ENCODE measurements at regions not wholly inside any gene's neighbourhood (a gene's known extent, or its start where the extent isn't known, plus 50 kb on each side); places are given as distances from the start of the nearest gene placed in this dataset.

DNA sequence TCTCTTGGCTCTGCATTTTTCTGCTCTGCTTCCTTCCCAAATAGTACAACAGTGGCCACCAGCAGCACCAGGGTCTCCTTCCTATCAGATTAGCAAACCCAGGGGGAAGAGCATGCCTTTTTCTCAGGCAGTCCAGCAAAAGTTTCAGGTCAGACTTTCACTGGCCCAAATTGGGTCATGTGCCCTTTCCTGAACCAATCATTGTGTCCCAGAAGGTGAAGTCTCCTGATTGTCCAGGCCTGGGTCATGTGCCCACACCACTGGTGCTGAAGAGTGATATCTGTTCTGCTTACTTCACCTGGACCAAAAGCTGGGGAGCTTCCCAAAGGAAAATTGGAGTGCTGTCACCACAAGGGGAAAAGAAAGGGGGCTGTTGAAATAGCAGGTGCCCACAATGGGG, 64.1 kb upstream of the ALX4 start:
- H3F3A ChIP-seq (ENCODE audit: control insufficient read depth, insufficient read depth): no peaks in the 10 kb centered on the region
- no peaks in the 10 kb centered on the region for H3K36me3 ChIP-seq (ENCODE audit: control insufficient read depth, low read length)
- H4K20me1 ChIP-seq (ENCODE audit: control insufficient read depth, insufficient read depth, low read depth, low read length): no peaks in the 10 kb centered on the region
- no peak overlapping the region for H3K4me2 ChIP-seq (ENCODE audit: low read length)
- H3K4me1 ChIP-seq (ENCODE audit: control insufficient read depth, low read length): no peaks in the 10 kb centered on the region
- H3K9me3 ChIP-seq (ENCODE audit: control insufficient read depth, insufficient read depth, low read length): no peaks in the 10 kb centered on the region
- H3K79me2 ChIP-seq (ENCODE audit: control insufficient read depth, low read length): no peaks in the 10 kb centered on the region
- H3K4me3 ChIP-seq (ENCODE audit: low read length): no peak overlapping the region
- no peak for TF ChIP-seq EZH2phosphoT487 (IDR thresholded peaks at IDR 0.05; ENCODE audit: borderline replicate concordance, low read length)
- TF ChIP-seq, protein P1, sequence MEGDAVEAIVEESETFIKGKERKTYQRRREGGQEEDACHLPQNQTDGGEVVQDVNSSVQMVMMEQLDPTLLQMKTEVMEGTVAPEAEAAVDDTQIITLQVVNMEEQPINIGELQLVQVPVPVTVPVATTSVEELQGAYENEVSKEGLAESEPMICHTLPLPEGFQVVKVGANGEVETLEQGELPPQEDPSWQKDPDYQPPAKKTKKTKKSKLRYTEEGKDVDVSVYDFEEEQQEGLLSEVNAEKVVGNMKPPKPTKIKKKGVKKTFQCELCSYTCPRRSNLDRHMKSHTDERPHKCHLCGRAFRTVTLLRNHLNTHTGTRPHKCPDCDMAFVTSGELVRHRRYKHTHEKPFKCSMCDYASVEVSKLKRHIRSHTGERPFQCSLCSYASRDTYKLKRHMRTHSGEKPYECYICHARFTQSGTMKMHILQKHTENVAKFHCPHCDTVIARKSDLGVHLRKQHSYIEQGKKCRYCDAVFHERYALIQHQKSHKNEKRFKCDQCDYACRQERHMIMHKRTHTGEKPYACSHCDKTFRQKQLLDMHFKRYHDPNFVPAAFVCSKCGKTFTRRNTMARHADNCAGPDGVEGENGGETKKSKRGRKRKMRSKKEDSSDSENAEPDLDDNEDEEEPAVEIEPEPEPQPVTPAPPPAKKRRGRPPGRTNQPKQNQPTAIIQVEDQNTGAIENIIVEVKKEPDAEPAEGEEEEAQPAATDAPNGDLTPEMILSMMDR (IDR thresholded peaks at IDR 0.05; ENCODE audit: low read depth, low read length, poor library complexity, severe bottlenecking): no peak
- no peak overlapping the region for H3K27ac ChIP-seq (ENCODE audit: low read depth, low read length)
- H3K27me3 ChIP-seq (ENCODE audit: control insufficient read depth, low read length): no peaks in the 10 kb centered on the region
- H3K9me2 ChIP-seq (replicated peaks; ENCODE audit: control insufficient read depth, low read length): no peaks in the 10 kb centered on the region

DNA sequence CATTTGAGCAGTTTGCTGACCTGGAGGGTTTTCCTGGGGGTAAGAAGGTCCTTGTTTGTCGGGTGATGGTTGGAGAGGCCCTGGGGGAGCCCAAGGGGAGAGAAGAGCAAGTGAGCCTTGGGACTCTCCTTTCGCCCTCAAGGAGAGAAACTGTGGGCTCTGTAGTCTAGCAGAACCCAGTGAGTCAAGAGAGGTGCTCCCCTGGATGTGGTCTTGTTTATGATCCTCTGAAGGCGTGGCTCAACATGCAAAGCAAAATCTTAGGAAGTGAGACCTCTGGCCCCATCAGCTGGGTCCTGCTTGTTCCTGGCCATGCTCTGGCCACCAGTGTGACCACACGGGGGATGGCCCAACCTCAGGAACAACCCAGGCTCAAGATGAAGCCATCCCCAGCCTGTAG, 66.5 kb upstream of the ALX4 start:
- Histone ChIP-seq H3K9me2 (replicated peaks; ENCODE audit: control insufficient read depth, low read length) (no peaks in the 10 kb centered on the region), H3K4me1 (ENCODE audit: control insufficient read depth, low read length) (no peaks in the 10 kb centered on the region), H3K9me3 (ENCODE audit: control insufficient read depth, insufficient read depth, low read length) (no peaks in the 10 kb centered on the region), H3F3A (ENCODE audit: control insufficient read depth, insufficient read depth) (no peaks in the 10 kb centered on the region), H3K27me3 (ENCODE audit: control insufficient read depth, low read length) (no peaks in the 10 kb centered on the region), H3K36me3 (ENCODE audit: control insufficient read depth, low read length) (no peaks in the 10 kb centered on the region), H4K20me1 (ENCODE audit: control insufficient read depth, insufficient read depth, low read depth, low read length) (no peaks in the 10 kb centered on the region), H3K4me3 (ENCODE audit: low read length) (no peak overlapping the region), H3K27ac (ENCODE audit: low read depth, low read length) (no peak overlapping the region), H3K4me2 (ENCODE audit: low read length) (no peak overlapping the region), H3K79me2 (ENCODE audit: control insufficient read depth, low read length) (no peaks in the 10 kb centered on the region)
- TF ChIP-seq, protein P1 (IDR thresholded peaks at IDR 0.05; ENCODE audit: low read depth, low read length, poor library complexity, severe bottlenecking): no peak

DNA sequence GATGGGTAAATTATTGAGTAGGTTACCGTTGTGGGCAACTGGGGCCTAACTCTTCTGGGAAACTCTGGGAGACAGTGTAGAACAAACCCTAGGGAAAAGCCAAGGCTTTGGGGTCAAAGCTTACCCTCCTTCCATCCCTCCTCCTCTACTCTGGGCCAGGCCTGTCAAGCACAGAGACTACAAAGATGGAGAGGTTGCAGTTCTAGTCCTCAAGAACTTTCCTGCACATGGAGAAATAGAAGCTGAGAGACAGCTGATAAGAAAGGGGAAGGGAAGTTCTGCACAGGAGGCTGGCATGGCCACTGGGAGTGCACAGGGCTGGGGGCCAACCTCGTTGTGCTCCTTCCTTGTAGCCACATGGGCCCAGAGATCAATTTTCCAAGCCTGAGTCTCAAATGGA, 67.2 kb upstream of the ALX4 start:
- H3K36me3 ChIP-seq (ENCODE audit: control insufficient read depth, low read length): no peaks in the 10 kb centered on the region

More for the DNA sequence above, 67.2 kb upstream of the ALX4 start:
- H3K27ac ChIP-seq (ENCODE audit: low read depth, low read length): no peak overlapping the region
- H3K79me2 ChIP-seq (ENCODE audit: control insufficient read depth, low read length): no peaks in the 10 kb centered on the region
- no peaks in the 10 kb centered on the region for H3F3A ChIP-seq (ENCODE audit: control insufficient read depth, insufficient read depth)
- no peaks in the 10 kb centered on the region for H4K20me1 ChIP-seq (ENCODE audit: control insufficient read depth, insufficient read depth, low read depth, low read length)
- H3K4me1 ChIP-seq (ENCODE audit: control insufficient read depth, low read length): no peaks in the 10 kb centered on the region
- H3K9me3 ChIP-seq (ENCODE audit: control insufficient read depth, insufficient read depth, low read length): no peaks in the 10 kb centered on the region
- TF ChIP-seq, protein P1 (IDR thresholded peaks at IDR 0.05; ENCODE audit: low read depth, low read length, poor library complexity, severe bottlenecking): no peak
- no peak for TF ChIP-seq EZH2phosphoT487 (IDR thresholded peaks at IDR 0.05; ENCODE audit: borderline replicate concordance, low read length)
- no peaks in the 10 kb centered on the region for H3K27me3 ChIP-seq (ENCODE audit: control insufficient read depth, low read length)
- no peaks in the 10 kb centered on the region for H3K9me2 ChIP-seq (replicated peaks; ENCODE audit: control insufficient read depth, low read length)
- H3K4me3 ChIP-seq (ENCODE audit: low read length): no peak overlapping the region
- H3K4me2 ChIP-seq (ENCODE audit: low read length): no peak overlapping the region
